SJSA1 (cell line): ENCODE measurements at regions not wholly inside any gene's neighbourhood (a gene's known extent, or its start where the extent isn't known, plus 50 kb on each side); places are given as distances from the start of the nearest gene placed in this dataset.

Experiments used
- DNase-seq, 2 experiments: peaks; one replicate each; pipeline ENCODE4 v3.0.0-alpha.2; 2015 to 2020; ENCODE audit warnings: low spot score in 2 of 2, low read depth in 1 of 2
- H3K27ac ChIP-seq: fragments of 250-450 bp; sonication (Bioruptor Pico); 2 replicates; pipeline ENCODE4 v1.5.1; 2020; ENCODE audit warnings: mild to moderate bottlenecking, moderate library complexity
- H3K27me3 ChIP-seq: fragments of 250-450 bp; sonication (Bioruptor Pico); replicated peaks from 2 replicates; pipeline ENCODE4 v1.5.1; 2020; ENCODE audit warnings: mild to moderate bottlenecking, moderate library complexity
- H3K36me3 ChIP-seq: fragments of 250-450 bp; sonication (Bioruptor Pico); 2 replicates; pipeline ENCODE4 v1.5.1; 2020; ENCODE audit warnings: mild to moderate bottlenecking
- H3K4me1 ChIP-seq: fragments of 250-450 bp; sonication (Bioruptor Pico); replicated peaks from 2 replicates; pipeline ENCODE4 v1.6.1; 2021; ENCODE audit warnings: mild to moderate bottlenecking
- H3K4me3 ChIP-seq: fragments of 250-450 bp; sonication (Bioruptor Pico); 2 replicates; pipeline ENCODE4 v1.5.1; 2020; ENCODE audit warnings: mild to moderate bottlenecking
- H3K9me3 ChIP-seq: fragments of 250-450 bp; sonication (Bioruptor Pico); replicated peaks from 2 replicates; pipeline ENCODE4 v1.5.1; 2020; ENCODE audit warnings: mild to moderate bottlenecking

GRCh38 chr3:70120357-70120966, 120.9 kb downstream of the SAMMSON start:
- DNase-seq = peak; percentile 23 to 70
- no peak overlapping the region for H3K27ac ChIP-seq
- H3K4me1 ChIP-seq = no peaks in the 10 kb centered on the region
- H3K27me3 ChIP-seq = no peaks in the 10 kb centered on the region
- H3K9me3 ChIP-seq = no peaks in the 10 kb centered on the region
- H3K4me3 ChIP-seq = no peak overlapping the region
- no peaks in the 10 kb centered on the region for H3K36me3 ChIP-seq

- Histone ChIP-seq H3K36me3 (no peaks in the 10 kb centered on the region), H3K4me1 (no peaks in the 10 kb centered on the region), H3K27me3 (no peaks in the 10 kb centered on the region), H3K9me3 (no peaks in the 10 kb centered on the region), H3K4me3 (no peak overlapping the region), H3K27ac (no peak overlapping the region)
- DNase-seq = no peak
These were observed 127.7 kb downstream of the SAMMSON start for GRCh38 chr3:70127192-70127591.

- Histone ChIP-seq H3K4me1 (no peaks in the 10 kb centered on the region), H3K27ac (no peak overlapping the region), H3K9me3 (no peaks in the 10 kb centered on the region), H3K36me3 (no peaks in the 10 kb centered on the region), H3K27me3 (no peaks in the 10 kb centered on the region), H3K4me3 (no peak overlapping the region)
- no peak for DNase-seq
These were observed 137.8 kb downstream of the SAMMSON start for GRCh38 chr3:70137366-70137765.

GRCh38 chr3:70138606-70139005, 139.1 kb downstream of the SAMMSON start:
- no peaks in the 10 kb centered on the region for H3K9me3 ChIP-seq
- no peaks in the 10 kb centered on the region for H3K4me1 ChIP-seq
- no peak overlapping the region for H3K27ac ChIP-seq
- no peak for DNase-seq
- H3K36me3 ChIP-seq = no peaks in the 10 kb centered on the region
- H3K4me3 ChIP-seq = no peak overlapping the region
- no peaks in the 10 kb centered on the region for H3K27me3 ChIP-seq
